ENCODE measurements at regions not wholly inside any gene's neighbourhood (a gene's known extent, or its start where the extent isn't known, plus 50 kb on each side); places are given as distances from the start of the nearest gene placed in this dataset.

- H3K4me3 ChIP-seq (ENCODE audit: low read depth, low read length) = no peak overlapping the region
- TF ChIP-seq, protein P1, sequence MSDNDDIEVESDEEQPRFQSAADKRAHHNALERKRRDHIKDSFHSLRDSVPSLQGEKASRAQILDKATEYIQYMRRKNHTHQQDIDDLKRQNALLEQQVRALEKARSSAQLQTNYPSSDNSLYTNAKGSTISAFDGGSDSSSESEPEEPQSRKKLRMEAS (IDR thresholded peaks at IDR 0.05; ENCODE audit: low read depth, low read length) = no peak
- TF ChIP-seq MYC (IDR thresholded peaks at IDR 0.05; ENCODE audit: low read depth, low read length) (no peak), POLR2A (IDR thresholded peaks at IDR 0.05; ENCODE audit: extremely low read depth, insufficient read length) (no peak)
- TF ChIP-seq, protein P2, sequence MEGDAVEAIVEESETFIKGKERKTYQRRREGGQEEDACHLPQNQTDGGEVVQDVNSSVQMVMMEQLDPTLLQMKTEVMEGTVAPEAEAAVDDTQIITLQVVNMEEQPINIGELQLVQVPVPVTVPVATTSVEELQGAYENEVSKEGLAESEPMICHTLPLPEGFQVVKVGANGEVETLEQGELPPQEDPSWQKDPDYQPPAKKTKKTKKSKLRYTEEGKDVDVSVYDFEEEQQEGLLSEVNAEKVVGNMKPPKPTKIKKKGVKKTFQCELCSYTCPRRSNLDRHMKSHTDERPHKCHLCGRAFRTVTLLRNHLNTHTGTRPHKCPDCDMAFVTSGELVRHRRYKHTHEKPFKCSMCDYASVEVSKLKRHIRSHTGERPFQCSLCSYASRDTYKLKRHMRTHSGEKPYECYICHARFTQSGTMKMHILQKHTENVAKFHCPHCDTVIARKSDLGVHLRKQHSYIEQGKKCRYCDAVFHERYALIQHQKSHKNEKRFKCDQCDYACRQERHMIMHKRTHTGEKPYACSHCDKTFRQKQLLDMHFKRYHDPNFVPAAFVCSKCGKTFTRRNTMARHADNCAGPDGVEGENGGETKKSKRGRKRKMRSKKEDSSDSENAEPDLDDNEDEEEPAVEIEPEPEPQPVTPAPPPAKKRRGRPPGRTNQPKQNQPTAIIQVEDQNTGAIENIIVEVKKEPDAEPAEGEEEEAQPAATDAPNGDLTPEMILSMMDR (IDR thresholded peaks at IDR 0.05; ENCODE audit: low read depth, low read length) = no peak
- no peak for DNase-seq (ENCODE audit: low read depth)
Measured at GRCh38 chr1:30258876-30259275, 464.5 kb downstream of the MATN1 start.

- TF ChIP-seq, protein P2 (IDR thresholded peaks at IDR 0.05; ENCODE audit: low read depth, low read length) = no peak
- TF ChIP-seq, protein P1 (IDR thresholded peaks at IDR 0.05; ENCODE audit: low read depth, low read length) = no peak
- TF ChIP-seq MYC (IDR thresholded peaks at IDR 0.05; ENCODE audit: low read depth, low read length) (no peak), POLR2A (IDR thresholded peaks at IDR 0.05; ENCODE audit: extremely low read depth, insufficient read length) (no peak)
- H3K4me3 ChIP-seq (ENCODE audit: low read depth, low read length) = no peak overlapping the region
- no peak for DNase-seq (ENCODE audit: low read depth)
Measured at GRCh38 chr1:30258471-30258870, 464.9 kb downstream of the MATN1 start.

DNA sequence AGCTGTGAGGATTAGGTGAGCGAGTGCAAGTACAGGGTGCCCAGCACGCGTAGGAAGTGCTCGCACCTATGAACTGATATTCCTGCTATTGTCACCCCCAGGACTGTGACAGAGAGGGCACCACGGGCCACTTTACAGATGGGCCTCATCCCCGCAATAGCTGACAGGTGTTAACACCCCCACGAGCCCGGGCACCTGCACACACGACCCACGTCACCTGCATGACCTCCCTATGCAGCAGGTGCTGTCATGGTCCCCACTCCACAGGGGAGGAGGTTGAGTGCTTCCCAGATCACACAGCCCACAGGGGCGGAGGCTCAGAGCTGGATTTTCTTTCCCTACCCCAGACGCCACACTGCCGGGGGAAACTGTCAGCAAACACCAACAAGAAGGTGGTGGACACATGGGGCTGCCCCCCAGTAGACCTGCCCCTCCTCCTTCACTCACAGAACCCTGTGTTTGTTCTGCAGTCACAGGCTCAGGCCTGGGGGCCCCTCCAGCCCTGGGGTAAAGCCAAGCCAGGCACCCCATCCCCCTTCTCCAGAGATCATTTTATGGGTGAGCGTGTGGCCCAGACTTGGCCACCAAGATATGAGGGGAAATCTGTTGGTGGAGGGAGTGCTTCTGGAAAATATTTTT, 465.5 kb downstream of the MATN1 start:
- no peak for DNase-seq (ENCODE audit: low read depth)
- no peak for TF ChIP-seq POLR2A (IDR thresholded peaks at IDR 0.05; ENCODE audit: extremely low read depth, insufficient read length)
- TF ChIP-seq MYC (IDR thresholded peaks at IDR 0.05; ENCODE audit: low read depth, low read length) = no peak
- TF ChIP-seq, protein P1 (IDR thresholded peaks at IDR 0.05; ENCODE audit: low read depth, low read length) = no peak
- TF ChIP-seq, protein P2 (IDR thresholded peaks at IDR 0.05; ENCODE audit: low read depth, low read length) = no peak
- H3K4me3 ChIP-seq (ENCODE audit: low read depth, low read length) = no peak overlapping the region

- H3K4me3 ChIP-seq (ENCODE audit: low read depth, low read length) = no peak overlapping the region
- no peak for TF ChIP-seq POLR2A (IDR thresholded peaks at IDR 0.05; ENCODE audit: extremely low read depth, insufficient read length)
- TF ChIP-seq, protein P2 (IDR thresholded peaks at IDR 0.05; ENCODE audit: low read depth, low read length) = no peak
- no peak for TF ChIP-seq MYC (IDR thresholded peaks at IDR 0.05; ENCODE audit: low read depth, low read length)
- TF ChIP-seq, protein P1 (IDR thresholded peaks at IDR 0.05; ENCODE audit: low read depth, low read length) = no peak
- no peak for DNase-seq (ENCODE audit: low read depth)
Measured at GRCh38 chr1:30257322-30257721, 466.1 kb downstream of the MATN1 start.

DNA sequence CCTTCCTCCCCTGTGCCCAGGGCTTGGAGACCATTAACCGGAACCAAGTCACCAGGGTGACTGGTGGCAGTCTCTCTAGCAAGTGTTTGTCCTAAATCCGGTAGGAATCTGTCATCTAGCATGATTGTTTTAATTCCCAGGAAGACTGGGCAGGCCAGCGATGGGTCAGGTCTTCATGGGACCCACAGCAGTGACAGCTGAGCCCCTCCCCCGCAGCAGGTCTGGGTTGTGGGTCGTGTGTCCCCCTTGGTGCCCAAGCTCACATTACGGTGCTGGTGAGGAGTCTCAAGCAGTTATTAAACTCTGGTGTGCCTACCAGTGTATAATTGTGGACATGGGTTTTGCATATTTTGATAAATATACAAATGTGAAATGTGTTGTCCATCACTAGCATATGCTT, 466.5 kb downstream of the MATN1 start:
- DNase-seq (ENCODE audit: low read depth) = no peak
- no peak overlapping the region for H3K4me3 ChIP-seq (ENCODE audit: low read depth, low read length)
- no peak for TF ChIP-seq MYC (IDR thresholded peaks at IDR 0.05; ENCODE audit: low read depth, low read length)
- TF ChIP-seq, protein P2 (IDR thresholded peaks at IDR 0.05; ENCODE audit: low read depth, low read length) = no peak
- TF ChIP-seq POLR2A (IDR thresholded peaks at IDR 0.05; ENCODE audit: extremely low read depth, insufficient read length) = no peak
- TF ChIP-seq, protein P1 (IDR thresholded peaks at IDR 0.05; ENCODE audit: low read depth, low read length) = no peak

Data from NB4 (cell line).